D721Med (cell line): ENCODE measurements at regions not wholly inside any gene's neighbourhood (a gene's known extent, or its start where the extent isn't known, plus 50 kb on each side); places are given as distances from the start of the nearest gene placed in this dataset.

Experiments
- DNase-seq: peaks from one replicate; pipeline ENCODE4 v3.0.0; 2011; ENCODE audit warnings: low spot score; ENCODE audit not compliant: insufficient read length
- FAIRE-seq: peaks from 2 replicates; lab custom pipeline; 2011; peaks lifted over from hg19 to GRCh38; lab: Jason Lieb, UNC
- CTCF ChIP-seq: IDR thresholded peaks from 2 replicates; pipeline ENCODE4 v1.5.1; 2012; ENCODE audit warnings: mild to moderate bottlenecking, control low read depth; ENCODE audit not compliant: insufficient read depth; ENCODE audit errors: missing control alignments

- FAIRE-seq (no peak), DNase-seq (no peak)
- peak; percentile 79 for TF ChIP-seq CTCF
Observed at GRCh38 chr11:86193297-86194095, 51.1 kb upstream of the EED start.

GRCh38 chr11:86192519-86193257 is 51.9 kb upstream of the EED start:
- FAIRE-seq (no peak), DNase-seq (no peak)
- TF ChIP-seq CTCF, result no peak

- DNase-seq (no peak), FAIRE-seq (no peak)
- TF ChIP-seq CTCF, result no peak
Observed at GRCh38 chr11:86191874-86192273, 52.7 kb upstream of the EED start.

- TF ChIP-seq CTCF, result no peak
- FAIRE-seq (no peak), DNase-seq (no peak)
Observed at GRCh38 chr11:86187027-86187426, 57.5 kb upstream of the EED start.

- DNase-seq (no peak), FAIRE-seq (no peak)
- TF ChIP-seq CTCF, result no peak
Observed at GRCh38 chr11:86186386-86186785, 58.2 kb upstream of the EED start.

GRCh38 chr11:86185381-86185750 is 59.2 kb upstream of the EED start:
- FAIRE-seq, result no peak
- no peak for TF ChIP-seq CTCF
- no peak for DNase-seq
